ENCODE measurements at regions not wholly inside any gene's neighbourhood (a gene's known extent, or its start where the extent isn't known, plus 50 kb on each side); places are given as distances from the start of the nearest gene placed in this dataset.

GRCh38 chr13:67318398-67318797 is 88.3 kb upstream of the PCDH9 start (continued):
- TF ChIP-seq, protein P1, sequence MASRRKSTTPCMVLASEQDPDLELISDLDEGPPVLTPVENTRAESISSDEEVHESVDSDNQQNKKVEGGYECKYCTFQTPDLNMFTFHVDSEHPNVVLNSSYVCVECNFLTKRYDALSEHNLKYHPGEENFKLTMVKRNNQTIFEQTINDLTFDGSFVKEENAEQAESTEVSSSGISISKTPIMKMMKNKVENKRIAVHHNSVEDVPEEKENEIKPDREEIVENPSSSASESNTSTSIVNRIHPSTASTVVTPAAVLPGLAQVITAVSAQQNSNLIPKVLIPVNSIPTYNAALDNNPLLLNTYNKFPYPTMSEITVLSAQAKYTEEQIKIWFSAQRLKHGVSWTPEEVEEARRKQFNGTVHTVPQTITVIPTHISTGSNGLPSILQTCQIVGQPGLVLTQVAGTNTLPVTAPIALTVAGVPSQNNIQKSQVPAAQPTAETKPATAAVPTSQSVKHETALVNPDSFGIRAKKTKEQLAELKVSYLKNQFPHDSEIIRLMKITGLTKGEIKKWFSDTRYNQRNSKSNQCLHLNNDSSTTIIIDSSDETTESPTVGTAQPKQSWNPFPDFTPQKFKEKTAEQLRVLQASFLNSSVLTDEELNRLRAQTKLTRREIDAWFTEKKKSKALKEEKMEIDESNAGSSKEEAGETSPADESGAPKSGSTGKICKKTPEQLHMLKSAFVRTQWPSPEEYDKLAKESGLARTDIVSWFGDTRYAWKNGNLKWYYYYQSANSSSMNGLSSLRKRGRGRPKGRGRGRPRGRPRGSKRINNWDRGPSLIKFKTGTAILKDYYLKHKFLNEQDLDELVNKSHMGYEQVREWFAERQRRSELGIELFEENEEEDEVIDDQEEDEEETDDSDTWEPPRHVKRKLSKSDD (conservative IDR thresholded peaks at IDR 0.05; ENCODE audit: low read length), result no peak
- TF ChIP-seq PHB (CRISPR knock-in tag; IDR thresholded peaks at IDR 0.05) (no peak), CREB1 (IDR thresholded peaks at IDR 0.05) (no peak), CREB1 (CRISPR knock-in tag; IDR thresholded peaks at IDR 0.05) (no peak), MNT (conservative IDR thresholded peaks at IDR 0.05) (no peak), DIDO1 (tag; IDR thresholded peaks at IDR 0.05; ENCODE audit: low read depth) (no peak), RUNX1 (IDR thresholded peaks at IDR 0.05; ENCODE audit: low read depth) (no peak), HDAC1 (IDR thresholded peaks at IDR 0.05) (no peak), CEBPB (tag; IDR thresholded peaks at IDR 0.05) (no peak)

All from K562 (cell line).